ENCODE measurements at regions not wholly inside any gene's neighbourhood (a gene's known extent, or its start where the extent isn't known, plus 50 kb on each side); places are given as distances from the start of the nearest gene placed in this dataset.
"Not testable (repeated sequence)": the region's sequence is repeated elsewhere in the genome, so short reads cannot be mapped to it uniquely, and the experiment has no call there.

DNA sequence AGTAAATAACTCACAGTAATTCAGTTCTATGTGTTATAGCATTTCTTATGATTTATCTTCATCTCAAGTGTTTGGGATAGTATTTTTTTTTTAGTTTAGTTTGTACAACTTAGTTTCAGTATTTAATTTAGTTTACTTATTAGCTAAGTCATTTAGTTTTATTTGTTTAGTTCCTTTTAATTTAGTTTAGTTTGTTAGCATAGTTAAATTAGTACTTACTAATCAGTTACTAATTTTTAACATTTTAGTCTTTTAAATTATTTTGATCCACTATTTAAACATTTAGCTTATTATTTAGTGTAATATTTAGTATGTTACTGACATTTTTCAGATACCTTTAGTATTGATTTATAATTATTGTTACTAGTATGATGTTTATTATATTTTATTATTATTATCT is 85.2 kb upstream of the SIPA1L2 start:
- no peak for DNase-seq (ENCODE audit: low spot score)

GRCh38 chr1:232717911-232718310 is 87.3 kb upstream of the MAP10 start:
- DNase-seq (ENCODE audit: low spot score) = not testable (repeated sequence)

DNA sequence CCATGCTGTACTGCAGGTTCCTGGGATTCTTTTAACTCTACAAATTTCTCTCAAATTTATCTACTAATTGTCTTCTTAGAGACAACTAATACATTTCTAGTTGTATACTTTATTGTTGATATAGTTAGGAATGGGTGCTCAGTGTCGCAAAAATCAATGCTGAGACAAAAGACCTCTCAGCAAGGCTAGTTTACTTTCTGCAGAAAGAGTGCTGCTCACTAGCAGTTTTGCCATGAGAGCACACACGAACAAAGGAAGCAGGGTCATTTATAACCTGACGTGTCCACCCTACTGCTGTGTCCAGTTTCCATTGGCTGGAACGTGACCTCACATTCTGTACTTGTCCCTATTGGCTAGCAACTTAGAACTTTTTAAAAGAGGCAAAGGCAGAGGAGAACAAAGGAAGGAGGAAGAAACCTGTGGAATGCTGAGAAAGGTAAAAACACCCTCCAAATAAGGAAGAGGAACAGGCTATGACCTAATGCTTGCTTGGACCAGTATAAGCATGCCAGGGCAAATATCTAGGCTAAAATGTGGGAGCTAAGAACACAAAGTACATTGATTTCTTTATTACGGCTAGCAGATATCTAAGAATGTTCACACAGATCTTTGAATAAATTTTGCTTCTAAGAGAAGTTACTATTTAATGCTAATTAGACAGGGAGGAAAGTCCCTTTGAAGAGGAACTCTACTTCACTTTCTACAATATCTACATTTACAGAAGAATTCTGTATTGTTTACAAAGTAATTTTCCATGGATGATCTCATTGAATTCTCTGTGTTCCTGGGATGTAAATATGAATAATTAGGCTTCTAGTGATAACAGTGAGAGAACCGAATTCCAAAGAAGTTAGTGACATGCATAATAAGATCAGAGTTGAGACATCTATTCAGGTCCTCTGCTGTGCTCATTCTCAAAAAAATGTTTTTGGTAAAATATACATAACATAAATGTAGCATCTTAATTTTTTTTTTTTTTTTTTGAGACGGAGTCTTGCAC is 86.0 kb upstream of the MAP10 start:
- DNase-seq (ENCODE audit: low spot score) = no peak

DNA sequence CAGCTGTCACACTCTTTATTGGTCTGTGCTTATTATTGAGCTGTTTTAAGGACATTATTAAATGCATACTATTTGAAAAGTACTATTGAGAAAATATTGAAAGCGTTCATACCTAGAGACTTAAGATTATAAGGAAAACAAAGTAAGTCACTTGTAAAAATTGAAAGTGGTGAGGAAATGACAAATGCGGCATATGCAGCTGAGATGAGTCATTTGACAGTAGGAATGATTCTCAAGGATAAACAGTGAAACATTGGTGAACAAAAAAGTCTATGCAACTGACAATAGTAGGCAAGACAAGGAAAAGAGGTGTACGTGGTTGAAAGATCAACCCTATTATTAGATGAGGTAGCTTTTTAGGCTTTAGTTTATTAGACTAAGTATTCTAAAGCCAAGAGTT is 82.6 kb upstream of the MAP10 start:
- no peak for DNase-seq (ENCODE audit: low spot score)

DNA sequence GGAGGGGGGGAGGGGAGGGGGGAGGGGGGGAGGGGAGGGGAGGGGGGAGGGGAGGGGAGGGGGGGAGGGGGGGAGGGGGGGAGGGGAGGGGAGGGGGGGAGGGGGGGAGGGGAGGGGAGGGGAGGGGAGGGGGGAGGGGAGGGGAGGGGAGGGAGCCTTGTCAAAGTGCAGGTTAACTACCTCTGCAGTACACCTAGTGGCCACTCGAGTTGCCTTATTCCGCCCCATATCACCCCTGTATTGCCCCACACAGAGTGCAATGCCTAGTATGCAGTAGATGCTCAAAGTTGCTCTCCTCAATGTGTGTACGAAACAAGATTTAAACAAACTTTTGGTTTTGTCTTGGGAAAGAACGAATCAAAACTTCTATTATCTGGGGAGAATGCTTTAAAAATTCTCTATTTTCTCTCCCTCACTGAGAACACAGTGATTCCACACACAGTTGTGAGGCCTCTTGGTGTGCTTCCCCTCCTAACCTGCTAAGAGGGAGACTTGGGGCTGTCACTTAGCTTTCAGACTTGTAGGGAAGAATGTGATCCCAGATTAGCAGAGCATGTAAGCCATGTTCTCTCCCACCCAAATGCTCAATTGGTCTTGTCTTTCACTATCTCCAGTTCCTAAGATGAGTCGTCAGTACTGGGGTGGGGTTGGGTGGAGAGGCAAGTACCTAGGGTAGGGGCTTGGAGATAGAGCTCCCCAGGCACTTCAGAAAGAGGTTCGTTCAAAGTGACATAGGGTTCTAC is 79.7 kb upstream of the MAP10 start:
- peak; percentile 43 for DNase-seq (ENCODE audit: low spot score)

DNA sequence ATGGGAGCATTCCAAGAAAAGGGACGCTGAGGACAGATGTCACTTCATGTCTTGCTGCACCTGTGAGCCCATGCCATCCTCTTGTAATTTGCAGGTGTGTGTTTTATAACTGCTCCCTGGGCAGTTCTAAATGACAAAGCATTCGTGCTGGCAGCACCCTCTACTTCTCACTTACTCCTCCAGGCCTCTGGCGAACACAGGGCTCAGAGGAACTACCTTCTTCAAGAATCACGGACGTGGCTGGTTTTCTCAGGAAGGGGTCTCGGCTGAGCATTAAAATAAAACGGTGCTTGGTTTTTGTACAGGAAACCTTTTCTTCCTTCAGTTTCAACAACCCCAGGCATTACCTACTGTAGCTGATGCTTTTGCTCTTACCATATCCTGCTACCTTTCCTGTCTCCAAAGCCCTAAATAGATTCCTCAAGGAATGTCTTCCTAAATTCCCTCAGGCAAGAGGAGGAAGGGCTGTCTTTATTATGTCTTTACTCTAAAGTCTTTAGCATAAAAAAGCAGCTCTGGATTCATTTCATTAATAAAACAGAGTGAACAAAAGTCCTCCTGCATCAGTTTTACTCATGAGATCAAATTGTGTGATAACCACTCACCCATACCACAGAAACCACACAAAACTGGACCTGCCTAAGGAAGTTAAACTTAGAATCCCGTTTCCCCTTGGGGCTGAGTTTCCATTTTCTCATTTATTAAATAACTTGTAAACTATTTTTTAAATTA is 79.0 kb upstream of the MAP10 start:
- peak; percentile 13 for DNase-seq (ENCODE audit: low spot score)

DNA sequence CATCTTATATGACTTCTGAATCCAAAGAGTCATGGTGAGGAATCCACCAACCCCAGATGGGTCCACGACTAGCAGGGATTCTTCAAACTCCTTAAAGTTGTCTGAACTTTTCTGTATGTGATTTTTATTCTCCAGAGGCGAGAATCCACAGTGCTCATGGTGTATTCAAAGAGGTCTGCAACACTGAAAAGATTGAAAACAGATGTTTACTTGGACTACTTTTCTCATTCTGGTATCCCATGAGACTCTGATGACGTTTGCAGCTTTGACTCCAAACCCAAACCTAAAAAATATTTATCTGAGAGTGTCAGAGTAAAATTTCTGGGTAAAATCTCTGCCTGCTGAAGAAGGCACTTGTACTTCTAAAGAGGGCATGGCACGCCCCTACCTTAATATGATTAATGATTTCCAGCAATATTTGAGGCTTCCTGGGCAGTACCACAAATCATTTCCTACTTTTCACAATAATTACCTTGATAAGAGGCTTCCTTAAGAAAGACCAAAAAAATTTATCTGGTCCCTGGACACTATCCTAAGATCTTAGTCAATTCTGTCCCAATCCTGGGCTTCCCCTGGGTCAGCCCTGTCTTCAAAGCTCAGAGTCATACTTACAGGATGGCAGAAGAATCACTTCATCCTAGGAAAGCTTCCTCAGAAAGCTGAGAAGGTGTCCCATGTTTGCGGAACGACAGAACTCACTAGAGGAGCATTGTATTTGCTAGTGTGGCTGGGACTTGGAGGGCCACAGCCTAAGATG is 76.5 kb upstream of the MAP10 start:
- DNase-seq (ENCODE audit: low spot score) = no peak

DNA sequence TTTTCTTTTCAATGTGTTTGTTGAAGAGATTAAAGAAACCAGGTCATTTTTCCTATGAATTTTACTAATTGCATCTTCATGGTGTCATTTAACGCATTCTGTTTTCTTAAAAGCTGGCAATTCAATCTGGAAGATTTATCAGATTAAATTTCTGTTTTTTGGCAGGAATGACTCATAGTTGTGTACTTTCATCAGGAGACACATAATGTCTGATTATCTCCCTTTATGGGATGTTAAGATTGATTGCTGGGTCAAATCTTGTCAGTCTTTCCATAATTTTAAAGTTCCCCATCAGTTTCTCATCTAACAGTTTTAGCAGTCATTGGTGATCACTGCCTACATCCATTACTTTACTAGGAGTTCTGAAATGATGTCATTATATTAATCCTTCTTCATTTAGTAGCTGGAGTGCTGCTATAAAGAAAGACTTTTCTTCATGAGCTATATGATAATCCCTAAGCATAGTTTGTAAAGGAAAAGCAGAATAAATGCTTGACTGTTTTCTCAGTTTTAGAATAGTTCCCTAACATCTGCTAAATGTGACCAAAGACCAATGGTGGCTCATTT is 72.8 kb upstream of the MAP10 start:
- no peak for DNase-seq (ENCODE audit: low spot score)

- DNase-seq (ENCODE audit: low spot score) = no peak
Observed at GRCh38 chr1:232737917-232738316, 67.3 kb upstream of the MAP10 start.

GRCh38 chr1:232743999-232744398 is 61.2 kb upstream of the MAP10 start:
- no peak for DNase-seq (ENCODE audit: low spot score)

GRCh38 chr1:232744847-232745246 is 60.4 kb upstream of the MAP10 start:
- DNase-seq (ENCODE audit: low spot score) = no peak

DNA sequence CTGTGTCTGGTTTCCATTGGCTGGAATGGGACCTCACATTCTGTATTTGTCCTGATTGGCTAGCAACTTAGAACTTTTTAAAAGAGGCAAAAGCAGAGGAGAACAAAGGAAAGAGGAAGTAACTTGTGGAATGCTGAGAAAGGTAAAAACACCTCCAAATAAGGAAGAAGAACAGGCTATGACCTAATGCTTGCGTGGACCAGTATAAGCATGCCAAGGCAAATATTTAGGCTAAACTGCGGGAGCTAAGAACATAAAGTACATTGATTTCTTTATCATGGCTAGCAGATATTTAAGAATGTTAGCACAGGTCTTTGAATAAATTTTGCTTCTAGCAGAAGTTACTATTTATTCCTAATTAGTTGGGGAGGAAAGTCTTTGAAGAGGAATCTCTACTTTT is 59.5 kb upstream of the MAP10 start:
- DNase-seq (ENCODE audit: low spot score) = not testable (repeated sequence)

- no peak for DNase-seq (ENCODE audit: low spot score)
Observed at GRCh38 chr1:232748910-232749368, 56.3 kb upstream of the MAP10 start.

GRCh38 chr1:232751393-232752140 is 53.6 kb upstream of the MAP10 start:
- DNase-seq (ENCODE audit: low spot score) = no peak

DNA sequence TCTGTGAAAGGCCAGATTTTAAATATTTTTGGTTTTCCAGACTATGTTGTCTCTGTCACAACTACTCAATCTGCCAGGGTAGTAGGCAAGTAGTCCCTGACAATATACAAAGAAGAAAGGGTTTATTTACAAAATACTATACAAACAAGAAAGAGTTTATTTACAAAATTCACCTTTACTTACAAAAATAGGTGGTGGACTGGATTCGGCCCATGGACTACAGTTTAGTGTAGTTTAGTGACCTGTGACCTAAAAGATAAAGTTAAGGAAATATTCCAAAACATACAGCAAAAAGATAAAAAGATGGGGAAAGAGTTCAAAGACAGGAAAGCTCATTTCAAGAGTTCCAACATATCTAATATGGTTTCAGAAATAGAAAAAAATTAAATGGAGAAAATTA is 52.9 kb upstream of the MAP10 start:
- no peak for DNase-seq (ENCODE audit: low spot score)

DNA sequence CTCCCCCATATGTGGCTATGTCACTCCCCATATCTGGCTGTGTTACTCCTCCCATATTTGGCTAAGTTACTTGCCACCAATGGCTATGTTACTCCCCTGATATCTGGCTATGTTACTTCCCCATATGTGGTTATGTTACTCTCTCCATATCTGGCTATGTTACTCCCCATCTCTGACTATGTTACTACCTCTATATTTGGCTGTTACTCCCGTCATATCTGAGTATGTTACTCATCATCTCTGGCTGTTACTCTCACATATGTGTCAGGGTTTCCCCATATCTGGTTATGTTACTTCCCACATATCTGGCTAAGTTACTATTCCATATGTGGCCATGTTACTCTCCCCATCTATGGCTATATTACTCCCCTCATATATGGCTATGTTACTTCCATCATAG is 50.3 kb upstream of the MAP10 start:
- DNase-seq (ENCODE audit: low spot score) = no peak

Measured in NAMALWA (cell line).